ENCODE measurements at regions not wholly inside any gene's neighbourhood (a gene's known extent, or its start where the extent isn't known, plus 50 kb on each side); places are given as distances from the start of the nearest gene placed in this dataset.

DNA sequence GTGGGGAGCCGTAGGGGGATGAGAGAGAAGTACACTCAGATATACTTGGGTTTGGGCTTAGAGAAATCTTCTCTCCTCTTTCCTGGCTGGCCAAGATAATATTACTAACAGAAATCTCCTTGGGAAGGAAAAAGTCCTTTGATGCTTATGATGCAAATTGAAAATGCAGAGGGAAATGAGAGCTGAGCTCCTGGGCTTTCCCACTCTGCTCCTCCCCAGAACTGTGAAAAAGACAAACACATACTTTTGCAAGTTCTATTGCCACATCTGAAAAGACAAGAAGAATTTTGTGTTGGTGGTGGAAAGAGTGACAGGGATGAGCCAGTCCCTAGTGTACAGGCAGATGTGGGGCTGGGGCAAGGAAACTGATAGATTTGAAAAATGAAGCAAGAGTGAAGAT lies 185.9 kb downstream of the ANKRD60 start:
- TF ChIP-seq, protein P1, sequence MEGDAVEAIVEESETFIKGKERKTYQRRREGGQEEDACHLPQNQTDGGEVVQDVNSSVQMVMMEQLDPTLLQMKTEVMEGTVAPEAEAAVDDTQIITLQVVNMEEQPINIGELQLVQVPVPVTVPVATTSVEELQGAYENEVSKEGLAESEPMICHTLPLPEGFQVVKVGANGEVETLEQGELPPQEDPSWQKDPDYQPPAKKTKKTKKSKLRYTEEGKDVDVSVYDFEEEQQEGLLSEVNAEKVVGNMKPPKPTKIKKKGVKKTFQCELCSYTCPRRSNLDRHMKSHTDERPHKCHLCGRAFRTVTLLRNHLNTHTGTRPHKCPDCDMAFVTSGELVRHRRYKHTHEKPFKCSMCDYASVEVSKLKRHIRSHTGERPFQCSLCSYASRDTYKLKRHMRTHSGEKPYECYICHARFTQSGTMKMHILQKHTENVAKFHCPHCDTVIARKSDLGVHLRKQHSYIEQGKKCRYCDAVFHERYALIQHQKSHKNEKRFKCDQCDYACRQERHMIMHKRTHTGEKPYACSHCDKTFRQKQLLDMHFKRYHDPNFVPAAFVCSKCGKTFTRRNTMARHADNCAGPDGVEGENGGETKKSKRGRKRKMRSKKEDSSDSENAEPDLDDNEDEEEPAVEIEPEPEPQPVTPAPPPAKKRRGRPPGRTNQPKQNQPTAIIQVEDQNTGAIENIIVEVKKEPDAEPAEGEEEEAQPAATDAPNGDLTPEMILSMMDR (IDR thresholded peaks at IDR 0.05) = no peak
- TF ChIP-seq POLR2A (IDR thresholded peaks at IDR 0.05) = no peak

All from uterus (tissue), 2 donors.